ENCODE measurements at regions not wholly inside any gene's neighbourhood (a gene's known extent, or its start where the extent isn't known, plus 50 kb on each side); places are given as distances from the start of the nearest gene placed in this dataset.
A peak's percentile ranks its signal among the peaks of the same experiment; 100 is the strongest.

- TF ChIP-seq ZNF114 (CRISPR knock-in tag; IDR thresholded peaks at IDR 0.05) (no peak), CREB1 (CRISPR knock-in tag; IDR thresholded peaks at IDR 0.05; ENCODE audit: low read depth) (no peak), ETS1 (IDR thresholded peaks at IDR 0.05) (no peak), EZH2 (IDR thresholded peaks at IDR 0.05; ENCODE audit: low read depth, unreplicated experiment) (no peak), POLR2AphosphoS5 (IDR thresholded peaks at IDR 0.05; ENCODE audit: low read depth) (no peak)
Observed at GRCh38 chr14:39974036-39974435, 541.8 kb upstream of the FBXO33 start (continued).

- H3K36me3 Mint-ChIP-seq (ENCODE audit: low read depth), result no peaks in the 10 kb centered on the region
- no peak overlapping the region for H3K27ac Mint-ChIP-seq
- H3K4me3 Mint-ChIP-seq, result no peak overlapping the region
- peak overlapping the region; percentile 43; the same call in 1 of the 2 replicates for H2AFZ ChIP-seq
- no peaks in the 10 kb centered on the region for H3K36me3 ChIP-seq (ENCODE audit: insufficient read depth)
- no peaks in the 10 kb centered on the region for H3F3A ChIP-seq (replicated peaks; ENCODE audit: low read depth)
- H3K9me3 Mint-ChIP-seq, result no peaks in the 10 kb centered on the region
- DNase-seq (ENCODE audit: low spot score), result no peak
- no peaks in the 10 kb centered on the region for H4K20me1 ChIP-seq (replicated peaks; ENCODE audit: insufficient read depth)
- no peak overlapping the region for H3K4me3 ChIP-seq
- H3K27me3 ChIP-seq (ENCODE audit: insufficient read depth), result no peaks in the 10 kb centered on the region
- peaks cover 7% of the 10 kb centered on the region for H3K9me2 ChIP-seq (ENCODE audit: insufficient read depth)
- H3K27me3 Mint-ChIP-seq (ENCODE audit: insufficient read depth, low read depth, poor library complexity), result no peaks in the 10 kb centered on the region
- peaks cover 10% of the 10 kb centered on the region; the same call in 2 of the 3 replicates for H3K4me1 Mint-ChIP-seq
- ATAC-seq, result no peak
- 0 out of 2 replicates have a peak overlapping the region, but pooled peaks have one; percentile 28 for H3K4me2 ChIP-seq
- peaks cover 8% of the 10 kb centered on the region for H3K4me1 ChIP-seq (ENCODE audit: insufficient read depth)
- H3K27ac ChIP-seq (ENCODE audit: low read depth), result no peak overlapping the region
- TF ChIP-seq CREB1 (CRISPR knock-in tag; IDR thresholded peaks at IDR 0.05; ENCODE audit: low read depth) (no peak), ZNF331 (CRISPR knock-in tag; IDR thresholded peaks at IDR 0.05; ENCODE audit: low read depth) (no peak), NANOG (IDR thresholded peaks at IDR 0.05; ENCODE audit: borderline replicate concordance) (no peak), EZH2phosphoT487 (IDR thresholded peaks at IDR 0.05; ENCODE audit: unreplicated experiment) (no peak), JUNB (IDR thresholded peaks at IDR 0.05; ENCODE audit: unreplicated experiment) (no peak), EZH2 (IDR thresholded peaks at IDR 0.05; ENCODE audit: low read depth, unreplicated experiment) (no peak), ZNF114 (CRISPR knock-in tag; IDR thresholded peaks at IDR 0.05) (no peak)
- no peaks in the 10 kb centered on the region for H3K79me2 ChIP-seq (replicated peaks; ENCODE audit: insufficient read depth)
Observed at GRCh38 chr14:39972704-39973103, 540.5 kb upstream of the FBXO33 start.

- ATAC-seq, result no peak
- no peaks in the 10 kb centered on the region for H3K36me3 Mint-ChIP-seq (ENCODE audit: low read depth)
- TF ChIP-seq EZH2 (IDR thresholded peaks at IDR 0.05; ENCODE audit: low read depth, unreplicated experiment), result no peak
- TF ChIP-seq ZNF331 (CRISPR knock-in tag; IDR thresholded peaks at IDR 0.05; ENCODE audit: low read depth), result no peak
- TF ChIP-seq ZNF114 (CRISPR knock-in tag; IDR thresholded peaks at IDR 0.05), result no peak
- no peak for TF ChIP-seq ETS1 (IDR thresholded peaks at IDR 0.05)
- no peak for TF ChIP-seq CTCF (conservative IDR thresholded peaks at IDR 0.05; ENCODE audit: low read depth in 2 of 2)
Observed at GRCh38 chr14:39967885-39968284, 535.7 kb upstream of the FBXO33 start.

More at GRCh38 chr14:39967885-39968284, 535.7 kb upstream of the FBXO33 start:
- H3K27me3 ChIP-seq (ENCODE audit: insufficient read depth), result no peaks in the 10 kb centered on the region
- Mint-ChIP-seq H3K4me3 (no peak overlapping the region), H3K4me1 (peaks cover 10% of the 10 kb centered on the region; the same call in 2 of the 3 replicates), H3K9me3 (peaks cover under 1% of the 10 kb centered on the region; the same call in 1 of the 3 replicates), H3K27ac (no peak overlapping the region), H3K27me3 (ENCODE audit: insufficient read depth, low read depth, poor library complexity) (no peaks in the 10 kb centered on the region)
- H4K20me1 ChIP-seq (replicated peaks; ENCODE audit: insufficient read depth), result no peaks in the 10 kb centered on the region
- H2AFZ ChIP-seq, result no peak overlapping the region
- peaks cover 7% of the 10 kb centered on the region for H3K4me1 ChIP-seq (ENCODE audit: insufficient read depth)
- no peak overlapping the region for H3K4me3 ChIP-seq
- no peak for DNase-seq (ENCODE audit: low spot score)
- H3K27ac ChIP-seq (ENCODE audit: low read depth), result no peak overlapping the region
- peaks cover 7% of the 10 kb centered on the region for H3K9me2 ChIP-seq (ENCODE audit: insufficient read depth)
- no peaks in the 10 kb centered on the region for H3K79me2 ChIP-seq (replicated peaks; ENCODE audit: insufficient read depth)
- H3K4me2 ChIP-seq, result no peak overlapping the region
- H3K36me3 ChIP-seq (ENCODE audit: insufficient read depth), result no peaks in the 10 kb centered on the region
- no peaks in the 10 kb centered on the region for H3F3A ChIP-seq (replicated peaks; ENCODE audit: low read depth)

Measured in GM23338 (cell line).